ENCODE measurements at regions not wholly inside any gene's neighbourhood (a gene's known extent, or its start where the extent isn't known, plus 50 kb on each side); places are given as distances from the start of the nearest gene placed in this dataset.

DNA sequence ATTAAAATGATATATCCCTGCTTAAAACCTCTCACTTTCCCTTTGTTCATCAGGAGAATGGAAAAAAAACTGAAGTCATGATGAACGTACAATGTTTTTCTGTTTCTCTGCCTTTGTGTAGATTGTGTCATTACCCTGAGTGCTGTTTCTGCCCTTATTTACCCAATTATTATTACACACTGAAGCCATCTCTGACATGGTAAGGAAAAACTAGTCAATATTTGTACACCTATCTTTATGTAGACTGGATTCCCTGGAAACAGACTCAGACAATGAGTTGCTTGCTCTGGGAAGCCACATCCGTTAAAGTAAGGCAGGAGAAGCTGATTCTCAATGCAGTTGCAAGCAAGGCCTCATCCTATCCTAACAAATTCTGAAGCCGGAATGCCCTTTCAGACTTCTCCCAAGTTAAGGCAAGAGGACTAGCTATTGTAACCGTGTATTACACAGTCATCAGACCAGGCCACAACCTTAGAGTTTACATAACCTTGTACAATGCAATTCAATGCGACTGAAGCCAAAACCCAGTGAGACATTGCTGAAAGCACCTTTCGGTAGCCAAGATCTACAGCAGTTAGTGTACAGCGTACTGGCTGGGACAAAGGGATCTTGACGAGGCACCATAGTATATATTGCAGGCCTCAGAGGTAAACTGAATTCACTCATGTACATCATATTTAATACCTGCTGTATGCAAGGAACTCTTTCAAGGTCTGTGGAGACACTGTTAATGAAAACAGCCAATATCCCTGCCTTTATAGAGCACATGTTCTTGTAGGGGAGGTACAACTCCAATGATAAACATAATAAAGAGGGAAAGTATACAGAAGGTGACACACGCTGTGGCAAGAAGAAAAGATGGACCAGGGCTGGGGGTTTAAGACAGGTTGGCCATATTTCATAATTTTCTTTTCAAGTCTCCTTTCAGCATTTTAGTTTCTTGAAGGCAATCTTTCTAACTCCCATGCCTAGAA is 1040.8 kb upstream of the SEMA6D start:
- FAIRE-seq, result no peak

DNA sequence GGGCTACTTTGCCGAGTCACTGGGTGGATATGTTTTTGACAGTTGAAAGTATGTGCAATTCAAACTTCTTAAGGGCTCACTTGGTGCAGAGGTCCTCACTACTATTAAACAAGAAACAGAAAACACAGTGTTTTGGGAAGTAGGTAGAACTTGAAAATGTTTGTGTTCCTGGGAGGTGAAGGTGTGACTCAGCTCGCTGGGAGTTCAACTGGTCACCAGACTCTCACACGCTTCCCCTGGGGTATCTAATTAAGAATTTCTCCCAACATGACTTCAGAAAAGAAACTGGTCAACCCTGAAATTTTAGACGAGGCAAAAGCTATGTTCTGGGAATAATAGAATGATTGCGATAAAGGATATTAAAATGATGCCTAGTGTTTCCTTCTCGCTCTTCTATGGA is 1039.8 kb upstream of the SEMA6D start:
- no peak for FAIRE-seq

DNA sequence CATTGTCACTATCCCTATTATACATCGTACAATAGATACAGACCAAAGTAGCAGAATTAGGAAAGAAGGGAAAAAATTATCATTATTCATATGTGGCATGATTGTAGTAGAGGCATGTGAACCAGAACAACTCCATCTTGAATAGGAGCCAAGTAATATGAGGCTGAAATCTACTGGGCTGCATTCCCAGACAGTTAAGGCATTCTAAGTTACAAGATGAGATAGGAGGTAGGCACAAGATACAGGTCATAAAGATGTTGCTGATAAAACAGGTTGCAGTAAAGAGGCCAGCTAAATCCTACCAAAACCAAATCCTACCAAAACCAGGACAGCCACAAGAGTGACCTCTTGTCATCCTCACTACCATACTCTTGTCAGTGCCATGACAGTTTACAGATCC is 1035.4 kb upstream of the SEMA6D start:
- no peak for FAIRE-seq

DNA sequence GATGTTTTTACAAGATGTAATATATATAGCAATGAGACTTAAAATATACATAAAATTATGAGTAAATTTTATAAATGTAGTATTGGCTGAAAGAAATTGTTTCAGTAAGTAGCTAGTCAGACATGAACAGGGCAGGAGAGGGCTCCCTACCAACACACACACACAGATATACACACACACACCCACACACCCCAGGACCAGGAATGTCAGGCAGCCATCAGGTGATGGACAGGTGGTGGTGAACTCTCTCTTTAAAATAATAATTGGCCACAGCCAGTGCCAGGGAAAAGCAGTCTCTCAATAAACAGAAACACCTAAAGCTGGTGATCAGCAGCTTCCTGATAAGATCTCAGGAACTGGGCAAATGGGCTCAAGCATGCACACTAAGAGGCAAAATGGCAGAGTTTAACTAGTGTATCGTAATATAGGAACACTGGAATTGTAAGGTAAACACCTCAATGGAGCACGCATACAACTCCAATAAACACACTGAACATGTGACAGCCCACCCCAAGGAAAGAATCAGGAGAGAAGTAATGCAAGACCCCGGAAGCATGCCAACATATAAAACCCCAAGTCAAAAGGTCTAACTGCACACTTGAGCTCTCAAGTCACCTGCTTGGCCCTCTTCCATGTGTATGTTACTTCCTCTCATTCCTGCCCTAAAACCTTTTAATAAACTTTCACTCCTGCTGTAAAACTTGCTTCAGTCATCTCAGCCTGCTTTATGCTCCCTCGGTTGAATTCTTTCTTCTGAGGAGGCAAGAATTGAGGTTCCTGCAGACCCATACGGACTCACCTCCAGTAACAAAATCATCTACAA is 1034.1 kb upstream of the SEMA6D start:
- no peak for FAIRE-seq

DNA sequence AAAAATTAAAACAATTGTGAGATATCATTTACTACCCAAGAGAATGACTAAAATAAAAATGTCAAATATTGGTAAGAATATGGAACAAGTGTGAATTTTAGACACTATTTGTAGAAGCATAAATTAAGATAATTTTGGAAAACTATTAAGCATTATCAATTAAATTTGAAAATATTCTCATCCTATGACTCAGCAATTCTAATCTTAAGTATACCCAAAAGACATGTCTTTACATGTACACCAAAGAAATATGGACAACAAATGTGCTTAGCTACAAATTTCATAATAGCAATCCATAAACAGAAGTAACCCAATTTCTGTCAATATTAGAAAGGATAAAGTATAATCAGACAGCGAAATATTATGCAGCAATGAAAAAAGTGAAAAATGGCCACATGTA is 1032.2 kb upstream of the SEMA6D start:
- FAIRE-seq, result no peak

DNA sequence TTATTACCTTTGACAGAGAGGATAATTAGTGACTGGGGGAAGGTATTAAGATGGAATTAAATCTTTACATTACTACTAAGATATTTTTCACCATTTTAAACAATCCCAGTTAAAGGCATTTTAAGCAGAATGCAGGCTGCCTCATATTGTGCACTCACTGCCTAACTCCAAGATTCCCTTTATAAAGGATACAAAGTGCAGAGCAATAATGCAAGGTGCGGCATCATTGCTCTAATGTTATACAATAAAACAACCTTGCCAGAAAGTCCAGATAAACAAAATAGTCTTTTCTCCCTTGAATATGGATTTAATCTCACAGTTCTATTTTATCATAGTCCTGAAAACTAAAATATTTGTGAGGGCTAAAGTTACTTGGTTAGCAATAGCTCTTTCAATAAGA is 1031.6 kb upstream of the SEMA6D start:
- no peak for FAIRE-seq

DNA sequence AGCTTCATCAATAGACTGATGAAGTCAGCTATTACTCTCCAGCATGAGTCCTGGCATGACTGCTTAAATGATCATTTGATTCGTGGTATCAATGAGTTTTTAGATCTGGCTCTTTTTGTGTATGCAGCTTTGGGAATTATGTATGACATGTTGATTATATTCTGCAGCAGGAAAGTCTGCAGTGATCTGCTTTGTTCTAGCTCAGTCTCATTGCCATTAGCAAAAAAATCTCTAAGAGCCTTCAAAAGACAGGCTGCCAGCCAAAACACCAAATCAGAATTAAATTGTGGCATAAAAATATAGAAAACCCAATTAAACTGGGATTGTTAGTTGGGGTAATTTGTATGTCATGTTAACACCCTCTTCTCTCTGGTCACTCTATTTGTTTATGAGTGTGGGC is 1021.0 kb upstream of the SEMA6D start:
- FAIRE-seq, result no peak

DNA sequence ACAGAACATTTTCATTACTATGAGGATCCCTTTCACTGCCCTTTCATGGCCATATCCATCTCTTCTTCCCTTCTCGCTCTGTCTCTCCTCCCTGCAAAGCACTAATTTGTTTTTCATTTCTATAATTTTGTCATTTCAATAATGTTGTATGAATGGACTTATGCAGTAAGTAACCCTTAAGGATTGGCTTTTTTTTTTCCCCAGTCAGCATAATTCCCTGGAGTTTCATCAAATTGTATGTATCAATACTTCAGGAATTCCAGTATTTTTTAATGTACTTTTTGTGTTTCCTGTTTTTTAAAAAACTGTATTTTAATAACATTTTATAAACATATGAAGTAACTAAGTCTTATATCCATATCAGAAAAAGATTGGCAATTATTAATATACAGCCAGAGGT is 1016.0 kb upstream of the SEMA6D start:
- no peak for FAIRE-seq

DNA sequence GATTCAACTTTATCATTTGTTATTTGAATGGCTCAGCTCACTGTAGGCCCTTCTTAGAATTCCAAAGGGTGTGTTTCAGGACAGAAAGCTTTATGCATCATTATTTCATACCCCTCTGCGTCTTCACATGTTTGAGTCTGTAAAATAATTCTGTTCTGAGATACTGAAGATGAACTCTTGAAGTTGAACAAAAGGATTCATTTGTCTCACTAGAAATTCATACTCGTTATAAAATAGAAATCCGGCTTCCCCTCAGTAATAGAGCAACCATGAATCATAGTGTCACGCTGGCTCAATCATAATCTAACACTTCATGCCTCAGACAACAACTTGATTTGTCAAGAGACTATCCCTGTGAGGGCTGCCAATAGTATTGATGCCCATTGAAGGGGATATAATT is 1015.4 kb upstream of the SEMA6D start:
- FAIRE-seq, result no peak

DNA sequence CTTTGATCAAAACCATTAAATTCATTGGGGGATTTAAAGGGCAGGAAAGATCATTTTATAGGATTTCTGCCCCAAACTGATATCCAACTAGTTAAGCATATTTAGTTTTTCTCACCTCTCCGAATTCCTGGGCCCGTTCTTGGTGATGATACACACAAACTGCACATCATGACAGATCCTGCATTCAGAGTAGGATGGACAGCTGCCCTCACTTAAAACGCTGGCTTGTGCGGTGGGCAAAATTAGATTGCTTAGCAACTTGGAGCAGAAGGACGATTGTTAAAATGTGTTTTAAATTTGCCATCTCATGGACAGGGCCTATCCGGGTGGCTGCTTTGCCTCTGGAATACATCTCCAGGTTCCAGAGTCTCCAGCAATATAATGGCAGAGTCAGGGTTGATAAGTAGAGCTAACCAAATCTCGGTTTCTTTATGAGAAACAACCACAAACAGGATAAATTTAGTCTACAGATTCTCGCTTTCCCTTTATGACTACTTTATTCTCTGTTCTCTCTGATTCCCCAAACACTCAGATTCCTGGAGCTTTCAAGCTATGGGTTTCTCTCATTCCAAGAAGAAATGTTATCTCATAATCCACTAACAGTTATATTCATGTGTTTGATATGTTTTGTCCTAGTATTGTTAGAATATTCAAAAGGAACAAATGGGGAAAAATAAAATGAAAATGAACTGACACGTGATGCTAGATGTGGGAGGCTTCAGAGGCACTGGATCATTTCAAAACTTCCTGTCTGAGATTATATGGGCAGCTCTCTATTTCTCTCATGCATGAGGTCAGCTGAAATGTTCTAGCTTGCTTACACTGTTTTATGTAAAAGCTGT is 1014.1 kb upstream of the SEMA6D start:
- no peak for FAIRE-seq

DNA sequence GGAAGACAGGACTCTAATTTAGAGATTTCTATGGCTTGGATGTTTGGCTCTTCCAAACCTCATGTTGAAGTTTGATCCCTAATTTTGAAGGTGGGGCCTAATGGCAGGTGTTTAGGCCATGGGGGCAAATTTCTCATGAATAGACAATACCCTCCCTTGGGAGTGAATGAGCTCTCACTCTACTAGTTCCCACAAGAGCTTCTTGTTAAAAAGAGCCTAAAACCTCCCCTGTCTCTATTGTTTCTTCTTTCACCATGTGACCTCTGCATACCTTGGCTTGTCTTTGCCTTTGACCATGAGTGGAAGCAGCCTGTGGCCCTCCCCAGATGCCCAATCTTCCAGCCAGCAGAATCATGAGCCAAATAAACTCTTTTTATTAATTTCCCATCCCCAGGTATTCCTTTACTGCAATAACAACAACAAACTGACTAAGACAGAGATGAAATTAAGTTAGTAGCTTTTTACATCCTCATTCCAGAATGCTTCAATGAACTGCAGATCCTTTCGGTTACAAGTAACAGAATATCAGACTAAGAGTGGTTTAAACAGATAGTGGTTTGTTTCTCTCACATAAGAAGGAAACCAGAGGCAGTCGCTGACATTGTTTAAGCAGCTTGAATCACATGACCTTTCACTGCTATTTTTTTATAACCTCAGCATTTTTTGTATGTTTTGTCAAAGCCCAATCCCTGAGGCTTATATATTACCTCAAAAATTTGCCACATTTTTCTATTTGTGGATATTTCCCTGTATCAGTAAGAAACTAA is 1013.3 kb upstream of the SEMA6D start:
- FAIRE-seq, result no peak

DNA sequence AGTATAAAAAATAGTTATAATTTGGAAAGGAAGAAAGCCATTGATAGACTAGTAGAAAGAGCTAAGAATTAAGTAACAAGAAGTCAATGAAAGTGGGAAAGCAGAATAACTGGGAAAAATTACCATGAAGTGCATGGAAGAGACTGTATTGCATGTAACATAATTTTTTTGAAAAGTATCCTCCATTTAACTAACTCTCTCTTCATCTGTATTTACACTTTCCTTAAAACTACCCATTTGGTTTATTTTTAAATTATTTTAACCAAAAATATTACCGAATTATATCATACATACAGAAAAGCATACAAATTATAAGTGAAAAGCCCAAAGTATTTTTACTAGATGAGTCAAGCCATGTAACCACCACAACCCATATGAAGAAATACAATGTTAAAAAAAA is 1009.9 kb upstream of the SEMA6D start:
- no peak for FAIRE-seq

DNA sequence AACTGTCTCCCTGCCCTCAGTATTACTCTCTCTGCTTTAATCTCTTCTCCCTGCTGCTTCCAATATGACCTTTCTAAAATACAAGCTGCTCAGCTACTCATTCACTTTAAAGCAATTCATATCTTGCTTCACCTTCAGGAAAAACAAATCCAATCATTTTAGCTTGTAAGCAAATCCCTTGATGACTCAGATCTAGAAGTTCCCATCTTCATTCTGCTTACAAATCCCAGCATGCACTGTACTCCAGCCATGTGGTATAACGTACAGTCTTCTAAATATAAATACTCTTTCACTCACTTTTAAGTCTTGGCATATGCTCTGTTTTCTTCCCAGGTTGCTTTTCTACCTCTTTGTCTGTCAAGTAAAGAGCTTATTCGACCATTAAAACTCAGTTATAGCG is 1009.1 kb upstream of the SEMA6D start:
- no peak for FAIRE-seq

DNA sequence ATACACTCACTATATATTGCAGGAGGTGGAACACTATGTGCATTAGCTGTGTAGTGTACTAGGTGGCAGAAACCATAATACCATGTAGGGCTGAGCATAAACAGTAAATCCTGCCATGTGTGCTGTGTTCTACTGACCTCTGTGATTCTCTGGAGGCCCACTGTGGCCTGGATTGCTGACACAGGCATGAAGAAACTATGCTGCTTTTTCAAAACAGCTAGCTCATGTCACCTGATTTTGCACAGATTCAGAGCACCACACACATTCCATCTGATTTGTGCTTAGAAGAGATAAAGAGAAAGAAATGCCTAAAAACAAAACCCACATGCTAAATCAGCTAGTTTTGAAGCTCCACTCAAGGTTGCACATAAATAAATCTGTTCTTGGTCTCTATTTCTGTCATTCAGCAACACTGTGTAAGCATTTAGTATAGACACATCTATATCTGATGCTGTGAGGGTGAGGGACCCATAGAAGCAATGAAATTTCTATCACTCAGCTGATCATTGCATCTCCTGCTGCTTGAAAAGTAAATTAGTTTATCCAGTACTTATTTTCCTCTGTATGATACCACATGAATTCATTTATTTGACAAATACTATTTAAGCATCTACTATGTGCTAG is 1007.7 kb upstream of the SEMA6D start:
- no peak for FAIRE-seq

DNA sequence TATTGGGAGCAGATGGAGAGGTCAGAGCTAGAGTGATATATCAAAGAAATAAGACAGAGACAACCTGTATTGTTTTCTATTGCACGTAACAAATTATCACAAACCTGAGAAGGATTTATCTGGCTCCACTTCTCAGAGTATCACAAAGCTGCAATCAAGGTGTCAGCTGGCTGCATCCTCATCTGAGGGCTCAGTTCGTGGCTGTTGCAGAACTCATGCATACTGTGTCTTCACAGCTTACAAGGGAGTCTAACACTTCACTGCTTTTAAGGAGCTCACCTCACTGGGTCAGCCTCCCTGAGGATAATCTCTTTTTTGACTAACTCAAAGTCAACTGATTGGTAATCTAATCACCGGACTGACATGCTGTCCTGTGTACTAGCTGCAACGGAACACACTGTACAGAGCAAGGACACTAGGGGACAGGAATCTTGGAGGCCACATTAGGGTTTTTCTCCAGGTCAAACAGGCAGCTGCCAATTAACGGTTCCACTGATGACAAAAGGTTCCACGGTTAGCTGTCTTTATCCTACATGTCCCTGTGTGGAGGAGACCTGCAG is 1006.8 kb upstream of the SEMA6D start:
- no peak for FAIRE-seq

DNA sequence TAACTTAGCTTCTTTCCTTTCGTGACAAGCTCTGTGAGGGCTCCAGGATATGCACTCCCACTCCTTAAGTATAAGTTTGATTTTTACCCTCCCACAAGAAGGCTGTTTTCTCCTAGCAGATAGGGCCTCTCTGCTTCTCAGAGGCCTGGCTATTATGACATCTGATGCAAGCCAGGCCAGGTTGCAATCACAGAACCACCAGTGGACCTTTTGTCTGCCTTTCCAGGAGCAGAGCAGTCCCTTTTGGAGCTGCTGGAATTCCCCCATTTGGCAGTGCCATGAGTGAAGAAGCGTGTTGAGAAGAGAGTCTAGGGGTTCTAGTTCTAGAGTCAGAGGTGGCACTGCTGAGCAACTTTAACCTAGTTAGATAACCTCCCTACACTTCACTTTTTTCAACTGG is 1004.3 kb upstream of the SEMA6D start:
- FAIRE-seq, result no peak

DNA sequence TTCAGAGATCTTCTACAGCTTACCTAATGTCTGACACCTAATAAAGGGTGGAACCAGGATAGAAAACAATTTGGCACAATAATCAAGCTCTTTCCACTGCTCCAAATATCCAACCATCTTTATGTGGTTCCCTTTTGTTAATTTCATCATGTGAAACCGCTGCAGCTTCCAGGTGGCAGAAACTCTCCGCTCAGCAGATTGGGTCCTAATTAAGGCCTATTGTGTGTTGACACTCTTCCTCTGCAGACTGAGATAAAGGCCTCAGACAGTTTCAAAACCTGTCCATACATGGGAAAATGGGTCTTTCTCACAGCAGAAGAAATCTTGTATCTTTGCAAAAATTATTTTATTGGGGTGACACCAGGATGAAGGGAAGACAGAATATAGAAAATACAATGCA is 1002.4 kb upstream of the SEMA6D start:
- no peak for FAIRE-seq

DNA sequence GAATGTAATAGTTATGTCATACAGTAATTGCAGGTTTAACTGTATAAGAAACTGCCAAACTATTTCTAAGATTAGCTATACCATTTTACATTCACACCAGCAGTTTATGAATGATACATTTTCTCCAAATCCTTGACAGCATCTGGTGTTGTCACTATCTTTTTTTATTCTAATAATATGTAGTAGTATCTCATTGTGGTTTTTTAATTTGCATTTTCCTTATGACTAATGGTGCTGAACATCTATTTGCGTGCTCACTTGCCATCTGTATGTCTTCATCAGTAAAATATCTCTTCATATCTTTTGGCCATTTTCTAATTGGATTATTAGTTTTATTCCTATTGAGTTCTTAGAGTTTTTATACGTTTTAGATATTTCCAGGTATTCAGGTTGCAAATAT is 994.0 kb upstream of the SEMA6D start:
- no peak for FAIRE-seq

DNA sequence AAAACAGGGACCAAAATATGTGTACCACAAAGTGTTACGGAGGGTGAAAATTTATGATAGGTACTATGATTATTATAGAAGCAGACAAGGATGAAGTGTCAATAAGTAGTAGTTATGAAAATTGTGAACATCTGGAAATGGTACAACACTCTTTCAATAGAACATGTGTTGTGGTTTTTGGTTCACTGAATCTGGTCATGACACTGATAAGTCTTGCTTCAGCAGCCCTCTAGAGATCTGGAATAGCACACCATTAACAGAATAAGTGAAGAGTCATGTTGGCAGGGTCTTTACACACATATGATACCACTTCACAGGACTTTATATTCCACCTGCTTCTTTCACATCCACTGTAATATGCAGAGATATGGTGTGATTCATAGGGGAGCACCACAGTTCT is 985.2 kb upstream of the SEMA6D start:
- FAIRE-seq, result no peak

DNA sequence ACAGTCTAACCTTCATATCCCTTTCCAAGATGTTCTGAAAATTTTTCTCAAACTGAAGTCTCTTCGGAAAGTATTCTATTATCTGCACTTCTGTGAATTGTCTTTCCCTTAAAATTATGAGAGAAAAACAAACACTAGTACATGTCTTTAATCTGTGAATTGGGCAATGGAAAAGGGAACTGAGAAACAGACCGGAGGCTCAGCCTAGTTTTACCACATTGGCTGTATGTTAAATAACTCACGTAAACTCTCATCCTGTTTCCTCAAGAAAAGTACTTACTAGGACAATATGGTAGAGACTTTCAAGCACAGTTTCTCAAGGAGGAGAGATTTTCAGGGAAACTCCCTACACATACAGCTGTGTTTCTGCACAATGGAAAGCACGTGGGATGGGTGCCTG is 982.2 kb upstream of the SEMA6D start:
- no peak for FAIRE-seq

DNA sequence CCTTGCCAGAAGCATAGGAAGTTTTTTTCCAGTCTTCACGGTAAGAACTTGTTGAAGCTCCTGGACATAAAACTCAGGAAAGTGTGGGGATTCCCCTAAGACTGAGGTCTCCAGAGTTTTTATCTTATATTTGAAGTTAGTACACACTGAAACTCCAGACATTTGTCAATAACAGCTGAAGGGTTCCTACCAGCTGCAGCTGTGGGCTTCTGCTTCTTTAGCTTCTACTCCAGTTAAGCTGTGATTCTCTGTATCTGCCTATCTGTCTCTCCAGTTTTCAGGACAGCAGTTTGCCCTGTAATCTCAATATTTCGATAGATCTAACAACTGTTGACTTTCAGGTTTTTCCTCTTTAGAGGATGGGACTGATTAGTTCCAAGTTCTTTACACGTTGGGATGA is 966.0 kb upstream of the SEMA6D start:
- FAIRE-seq, result no peak

DNA sequence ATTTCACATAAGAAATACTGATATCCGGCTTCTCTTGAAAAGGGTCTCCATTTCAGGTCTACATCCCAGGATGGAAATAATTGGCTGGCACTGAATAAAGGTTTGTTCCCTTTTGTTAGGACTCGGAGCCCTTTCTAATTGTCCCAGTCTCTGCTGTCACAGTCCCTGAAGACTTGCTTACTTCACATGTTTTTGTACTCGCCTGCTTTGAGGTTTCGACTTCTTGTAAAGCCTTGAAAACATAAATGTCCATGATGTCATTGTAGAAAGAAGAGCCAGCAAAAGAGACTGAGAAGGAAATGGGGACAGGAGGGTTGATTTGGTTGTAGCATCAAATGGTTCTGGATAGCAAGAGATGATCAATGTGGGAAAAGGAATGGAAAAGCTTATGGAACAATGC is 963.4 kb upstream of the SEMA6D start:
- FAIRE-seq, result no peak

Data from A204.1 (cell line).